Ectodermal cell (in vitro differentiated cells): ENCODE measurements at regions not wholly inside any gene's neighbourhood (a gene's known extent, or its start where the extent isn't known, plus 50 kb on each side); places are given as distances from the start of the nearest gene placed in this dataset.

Source experiments
- H3K27ac ChIP-seq: 2 replicates; pipeline ENCODE4 v1.7.0; 2013; ENCODE audit warnings: mild to moderate bottlenecking, low read depth, low read length; ENCODE audit not compliant: insufficient read depth, poor library complexity, severe bottlenecking
- H3K27me3 ChIP-seq: 2 replicates; pipeline ENCODE4 v1.7.0; 2013; ENCODE audit warnings: mild to moderate bottlenecking, low read length; ENCODE audit not compliant: insufficient read depth, control insufficient read depth, poor library complexity, severe bottlenecking
- H3K36me3 ChIP-seq: one replicate; pipeline ENCODE4 v1.7.0; 2013; ENCODE audit warnings: low read length; ENCODE audit not compliant: control insufficient read depth, insufficient read depth
- H3K4me1 ChIP-seq: one replicate; pipeline ENCODE4 v1.7.0; 2013; ENCODE audit warnings: low read length; ENCODE audit not compliant: control insufficient read depth, insufficient read depth
- H3K4me3 ChIP-seq: 2 replicates; pipeline ENCODE4 v1.7.0; 2013; ENCODE audit warnings: low read depth, low read length, control low read depth; ENCODE audit not compliant: insufficient read depth
- H3K9me3 ChIP-seq: 2 replicates; pipeline ENCODE4 v1.7.0; 2013; ENCODE audit warnings: mild to moderate bottlenecking, low read length, moderate library complexity; ENCODE audit not compliant: control insufficient read depth
- WGBS, 2 experiments: methylation state at CpG; one replicate each; pipeline ENCODE4 v1.1.7; 2013; ENCODE audit warnings: missing lambda C conversion rate in 2 of 2; 5-methylcytosine and 5-hydroxymethylcytosine counted together

- H3K9me3 ChIP-seq, result no peaks in the 10 kb centered on the region
- WGBS, 2 experiments, result 68 to 90% methylated on average over 1 of the region's 1 CpG
Measured at GRCh38 chr2:61774351-61774750, 79.5 kb downstream of the FAM161A start.

DNA sequence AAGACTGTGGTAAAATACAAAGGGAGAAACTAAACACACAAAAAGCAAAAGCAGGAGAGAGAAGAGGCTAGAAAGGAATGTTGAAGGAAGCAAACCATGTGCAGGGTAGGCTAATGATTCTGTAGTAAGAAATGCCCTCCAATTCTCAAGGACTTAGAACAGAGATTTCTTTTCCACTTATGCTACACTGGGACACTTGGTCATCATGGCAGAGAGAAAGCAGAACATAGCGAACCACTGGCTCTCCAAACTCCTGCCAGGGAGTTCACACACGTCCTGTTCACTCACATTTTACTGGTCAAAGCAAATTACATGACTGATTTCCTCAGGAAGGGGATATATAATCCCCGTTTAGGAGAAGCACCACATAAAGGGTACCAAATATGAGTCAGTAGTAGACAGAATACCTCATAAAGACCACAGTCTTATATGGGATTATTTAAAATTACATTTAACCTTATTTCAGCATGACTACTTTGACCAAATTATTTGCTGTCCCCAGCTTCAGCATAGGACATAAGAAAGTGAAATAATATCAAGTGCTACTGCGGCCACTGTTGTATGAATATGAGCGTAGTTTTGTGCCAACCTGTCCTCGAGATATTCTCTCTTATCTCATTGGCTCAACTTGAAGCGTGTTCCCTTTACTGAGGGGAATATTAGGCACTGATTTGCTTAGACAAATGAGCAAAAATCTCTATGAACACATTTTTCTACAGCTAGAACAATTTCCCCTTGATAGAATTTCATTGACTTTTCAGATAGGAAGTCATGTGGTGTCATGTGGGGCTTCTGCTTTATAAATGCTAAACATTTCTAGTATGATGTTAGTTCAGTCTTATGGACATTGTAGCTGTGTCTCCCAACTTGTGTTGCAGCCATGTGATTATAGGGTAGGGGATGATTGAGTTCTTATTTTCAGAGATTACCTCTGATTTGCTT lies 81.7 kb downstream of the FAM161A start:
- no peak overlapping the region for H3K27ac ChIP-seq
- WGBS, 2 experiments, result 82 to 87% methylated on average over 7 of the region's 7 CpGs
- no peak overlapping the region for H3K4me3 ChIP-seq
- H3K36me3 ChIP-seq, result no peaks in the 10 kb centered on the region
- peaks cover 8% of the 10 kb centered on the region for H3K27me3 ChIP-seq
- no peaks in the 10 kb centered on the region for H3K9me3 ChIP-seq
- H3K4me1 ChIP-seq, result no peaks in the 10 kb centered on the region

More at GRCh38 chr2:61774351-61774750, 79.5 kb downstream of the FAM161A start:
- no peak overlapping the region for H3K4me3 ChIP-seq
- H3K27me3 ChIP-seq, result peaks cover 8% of the 10 kb centered on the region
- no peaks in the 10 kb centered on the region for H3K4me1 ChIP-seq
- no peak overlapping the region for H3K27ac ChIP-seq
- H3K36me3 ChIP-seq, result no peaks in the 10 kb centered on the region

GRCh38 chr2:61770746-61771145 lies 83.1 kb downstream of the FAM161A start:
- H3K27ac ChIP-seq, result no peak overlapping the region

DNA sequence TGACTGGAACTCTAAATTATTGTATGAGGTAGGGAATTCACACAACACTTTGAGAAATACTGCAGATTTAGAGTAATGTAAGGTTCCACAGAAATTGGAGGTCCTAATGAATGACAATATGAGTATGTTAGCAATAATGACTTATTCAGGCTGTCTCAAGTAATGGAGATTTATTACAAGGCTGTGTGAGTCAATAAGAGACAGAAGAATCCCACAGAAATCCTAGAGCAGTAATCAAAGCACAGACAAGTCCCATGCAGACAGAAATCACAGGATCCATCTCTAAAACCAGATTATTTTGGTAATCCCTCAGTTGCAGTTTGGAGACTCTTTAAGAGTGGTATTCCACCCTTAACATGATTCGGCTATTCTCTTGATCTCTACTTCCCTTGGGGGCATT lies 83.6 kb downstream of the FAM161A start:
- 85 to 93% methylated on average over 1 of the region's 1 CpG for WGBS, 2 experiments
- H3K4me1 ChIP-seq, result no peaks in the 10 kb centered on the region
- H3K27me3 ChIP-seq, result no peaks in the 10 kb centered on the region
- H3K27ac ChIP-seq, result no peak overlapping the region
- no peak overlapping the region for H3K4me3 ChIP-seq
- H3K9me3 ChIP-seq, result no peaks in the 10 kb centered on the region
- H3K36me3 ChIP-seq, result no peaks in the 10 kb centered on the region

More at GRCh38 chr2:61770746-61771145, 83.1 kb downstream of the FAM161A start:
- H3K9me3 ChIP-seq, result no peaks in the 10 kb centered on the region
- H3K4me1 ChIP-seq, result no peaks in the 10 kb centered on the region
- no peak overlapping the region for H3K4me3 ChIP-seq
- no peaks in the 10 kb centered on the region for H3K36me3 ChIP-seq
- H3K27me3 ChIP-seq, result peaks cover under 1% of the 10 kb centered on the region

- no peaks in the 10 kb centered on the region for H3K36me3 ChIP-seq
- H3K27ac ChIP-seq, result no peak overlapping the region
- no peaks in the 10 kb centered on the region for H3K4me1 ChIP-seq
- WGBS, 2 experiments, result 86 to 96% methylated on average over 1 of the region's 1 CpG
- no peaks in the 10 kb centered on the region for H3K27me3 ChIP-seq
- H3K9me3 ChIP-seq, result no peaks in the 10 kb centered on the region
- H3K4me3 ChIP-seq, result no peak overlapping the region
Measured at GRCh38 chr2:61769093-61769675, 84.7 kb downstream of the FAM161A start.

- H3K9me3 ChIP-seq, result no peaks in the 10 kb centered on the region
- peak overlapping the region; percentile 98 for H3K27ac ChIP-seq
- H3K36me3 ChIP-seq, result no peaks in the 10 kb centered on the region
- no peaks in the 10 kb centered on the region for H3K4me1 ChIP-seq
- WGBS, 2 experiments, result 2% methylated on average over 70 of the region's 70 CpGs
- no peaks in the 10 kb centered on the region for H3K27me3 ChIP-seq
- H3K4me3 ChIP-seq, result peak overlapping the region; percentile 63
Measured at GRCh38 chr2:61764035-61764800, 89.6 kb downstream of the FAM161A start.

GRCh38 chr2:61763605-61764034 lies 90.2 kb downstream of the FAM161A start:
- peak overlapping the region; percentile 63 for H3K4me3 ChIP-seq
- 1% methylated on average over 23 of the region's 23 CpGs for WGBS, 2 experiments

GRCh38 chr2:61762292-61762691 lies 91.6 kb downstream of the FAM161A start:
- H3K36me3 ChIP-seq, result no peaks in the 10 kb centered on the region
- no peak overlapping the region for H3K4me3 ChIP-seq
- no peaks in the 10 kb centered on the region for H3K9me3 ChIP-seq
- no peaks in the 10 kb centered on the region for H3K4me1 ChIP-seq
- H3K27ac ChIP-seq, result no peak overlapping the region
- H3K27me3 ChIP-seq, result no peaks in the 10 kb centered on the region
- WGBS, 2 experiments, result 89 to 93% methylated on average over 4 to 8 of the region's 8 CpGs

More at GRCh38 chr2:61763605-61764034, 90.2 kb downstream of the FAM161A start:
- no peaks in the 10 kb centered on the region for H3K4me1 ChIP-seq
- peak overlapping the region; percentile 98 for H3K27ac ChIP-seq
- no peaks in the 10 kb centered on the region for H3K36me3 ChIP-seq
- H3K9me3 ChIP-seq, result no peaks in the 10 kb centered on the region
- H3K27me3 ChIP-seq, result no peaks in the 10 kb centered on the region

DNA sequence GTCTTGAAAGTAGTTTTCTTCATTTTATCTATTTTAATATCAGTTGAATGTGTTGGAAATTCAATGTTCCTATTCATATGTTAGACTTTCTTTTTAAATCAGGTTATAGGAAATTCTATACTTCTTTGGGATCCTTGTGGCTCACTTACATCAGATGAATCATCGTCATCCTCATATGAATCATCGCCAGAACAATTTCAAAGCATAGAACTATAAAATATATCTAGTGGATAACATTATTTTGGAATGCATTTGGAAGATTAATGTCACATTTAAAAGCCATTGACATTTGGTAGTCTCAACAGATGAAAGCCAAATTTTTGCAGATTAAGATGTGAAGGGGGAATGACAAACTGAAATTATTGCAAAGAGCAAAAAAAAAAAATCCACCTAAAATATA lies 94.1 kb downstream of the FAM161A start:
- Histone ChIP-seq H3K27me3 (no peaks in the 10 kb centered on the region), H3K27ac (no peak overlapping the region), H3K4me1 (no peaks in the 10 kb centered on the region), H3K4me3 (no peak overlapping the region), H3K9me3 (no peaks in the 10 kb centered on the region), H3K36me3 (no peaks in the 10 kb centered on the region)
- WGBS, 2 experiments, result 100% methylated on average over 1 of the region's 2 CpGs; no CpG with 5 or more reads in 1 of the 2 experiments

DNA sequence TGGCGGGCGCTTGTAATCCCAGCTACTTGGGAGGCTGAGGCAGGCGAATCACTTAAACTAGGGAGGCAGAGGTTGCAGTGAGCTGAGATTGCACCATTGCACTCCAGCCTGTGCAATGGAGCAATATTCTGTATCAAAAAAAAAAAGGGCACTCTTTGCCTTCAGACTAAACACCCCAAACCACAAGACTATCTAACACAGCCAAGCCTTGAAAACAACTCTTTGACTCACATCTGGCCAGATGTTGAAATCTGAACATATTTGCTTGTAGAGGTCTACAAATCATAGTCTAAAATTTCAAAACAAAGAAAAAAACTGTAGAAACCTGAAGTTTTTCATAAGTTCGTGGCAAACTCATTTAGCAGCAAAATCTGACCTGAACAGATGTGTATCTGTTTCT lies 94.9 kb downstream of the FAM161A start:
- no peaks in the 10 kb centered on the region for H3K4me1 ChIP-seq
- no peak overlapping the region for H3K27ac ChIP-seq
- WGBS, 2 experiments, result 86 to 87% methylated on average over 4 of the region's 4 CpGs
- no peak overlapping the region for H3K4me3 ChIP-seq
- H3K27me3 ChIP-seq, result no peaks in the 10 kb centered on the region
- H3K9me3 ChIP-seq, result no peaks in the 10 kb centered on the region
- H3K36me3 ChIP-seq, result no peaks in the 10 kb centered on the region
